K562 (cell line): ENCODE measurements at regions not wholly inside any gene's neighbourhood (a gene's known extent, or its start where the extent isn't known, plus 50 kb on each side); places are given as distances from the start of the nearest gene placed in this dataset.

ENCODE experiments used
- ATAC-seq: fragments of 200-7000 bp; cut with Tn5 transposase; 3 replicates; pipeline ENCODE4 v1.9.1; 2020; ENCODE audit warnings: moderate library complexity
- BruUV-seq: library from RNA; stranded (reverse); fragments of 400-500 nt; replicated peaks from 2 replicates; lab custom pipeline; 2021; lab: Mats Ljungman, UMichigan
- CTCF ChIA-PET: fragments of 300-600 bp; formaldehyde crosslinking; extraction: SDS; loops from one replicate; lab custom pipeline; 2021; ENCODE audit warnings: low intra/inter-chr PET ratio; lab: Yijun Ruan, JAX
- POLR2A ChIA-PET: fragments of 300-600, 350-650 bp; sonication (Branson Sonifier 250); formaldehyde crosslinking; extraction: SDS; loops from one replicate; lab custom pipeline; 2021; ENCODE audit warnings: antibody characterized with exemption, inconsistent platforms; lab: Yijun Ruan, JAX
- DNase-seq, 4 experiments: peaks; one replicate each; pipeline versions ENCODE4 v3.0.0 to v3.0.0-alpha.2; 2011 to 2018; ENCODE audit warnings: low spot score in 3 of 4, mixed read lengths in 3 of 4; ENCODE audit errors: extremely low read depth in 1 of 4
- FAIRE-seq: peaks from 2 replicates; lab custom pipeline; 2011; peaks lifted over from hg19 to GRCh38; lab: Jason Lieb, UNC
- H2AFZ ChIP-seq: 2 replicates; pipeline ENCODE4 v1.6.0; 2011; ENCODE audit warnings: low read depth, low read length, control low read depth, inconsistent platforms
- H3K27ac ChIP-seq: fragments of 200-600 bp; 3 replicates; pipeline ENCODE4 v1.8.0; 2011; ENCODE audit warnings: low read depth, mild to moderate bottlenecking, control low read depth, inconsistent platforms, low read length, moderate library complexity, mixed read lengths; ENCODE audit errors: extremely low read depth
- H3K27me3 ChIP-seq, 2 experiments: fragments of 300-600 bp in 1 of 2; 2 replicates in 1 of 2; 3 replicates in 1 of 2; pipeline versions ENCODE4 v1.6.0 to v1.8.0; 2011; ENCODE audit warnings: inconsistent platforms in 2 of 2, low read length in 2 of 2, mild to moderate bottlenecking in 1 of 2, mixed read lengths in 1 of 2, moderate library complexity in 1 of 2; ENCODE audit not compliant: control insufficient read depth in 2 of 2, insufficient read depth in 2 of 2
- H3K36me3 ChIP-seq: fragments of 300-600 bp; 3 replicates; pipeline ENCODE4 v1.8.0; 2011; ENCODE audit warnings: mild to moderate bottlenecking, low read length, inconsistent platforms; ENCODE audit not compliant: control insufficient read depth, insufficient read depth
- H3K4me1 ChIP-seq, 2 experiments: fragments of 200-600 bp in 1 of 2; replicated peaks in 1 of 2; 2 replicates in 1 of 2; 3 replicates in 1 of 2; pipeline versions ENCODE4 v1.5.1 to v1.8.0; 2011; ENCODE audit warnings: inconsistent platforms in 2 of 2, low read length in 2 of 2, mild to moderate bottlenecking in 1 of 2, mixed read lengths in 1 of 2, moderate library complexity in 1 of 2; ENCODE audit not compliant: control insufficient read depth in 2 of 2, insufficient read depth in 2 of 2
- H3K4me2 ChIP-seq: 2 replicates; pipeline ENCODE4 v1.6.1; 2011; ENCODE audit warnings: low read length, control low read depth, inconsistent platforms, mixed read lengths; ENCODE audit not compliant: insufficient read depth
- H3K4me3 ChIP-seq: fragments of 200-600 bp; sonication (generic), shearing (Covaris generic); 2 replicates; pipeline ENCODE4 v1.5.1; 2016; ENCODE audit warnings: control low read depth, inconsistent platforms
- H3K79me2 ChIP-seq: fragments of 200-600 bp; 3 replicates; pipeline ENCODE4 v1.8.0; 2011; ENCODE audit warnings: low read length, inconsistent platforms; ENCODE audit not compliant: control insufficient read depth, insufficient read depth
- H3K9ac ChIP-seq, 2 experiments: 2 replicates each; pipeline versions ENCODE4 v1.6.0 to v1.6.1; 2011; ENCODE audit warnings: low read depth in 2 of 2, low read length in 2 of 2, control low read depth in 1 of 2, inconsistent platforms in 1 of 2, mild to moderate bottlenecking in 1 of 2, mixed read lengths in 1 of 2; ENCODE audit not compliant: insufficient read depth in 1 of 2
- H3K9me1 ChIP-seq: one replicate; pipeline ENCODE4 v1.6.0; 2011; ENCODE audit warnings: inconsistent platforms, mild to moderate bottlenecking, low read length, moderate library complexity; ENCODE audit not compliant: control insufficient read depth, insufficient read depth
- H3K9me3 ChIP-seq: replicated peaks from 2 replicates; pipeline ENCODE4 v1.5.1; 2011; ENCODE audit warnings: low read depth, low read length, inconsistent platforms; ENCODE audit not compliant: control insufficient read depth, insufficient read depth
- H4K20me1 ChIP-seq: replicated peaks from 2 replicates; pipeline ENCODE4 v1.6.1; 2011; ENCODE audit warnings: low read length, inconsistent platforms, mixed read lengths; ENCODE audit not compliant: control insufficient read depth, insufficient read depth
- CEBPB ChIP-seq: fragments of 450-650 bp; IDR thresholded peaks from 2 replicates; pipeline ENCODE4 v1.6.1; 2016; ENCODE audit warnings: missing genetic modification characterization, missing compliant biosample characterization
- FOXJ3 ChIP-seq: sonication (generic); formaldehyde crosslinking; IDR thresholded peaks from 2 replicates; pipeline ENCODE4 v1.4.0; 2020; ENCODE audit warnings: mild to moderate bottlenecking, missing genetic modification reagents
- IRF2 ChIP-seq: sonication (generic); formaldehyde crosslinking; IDR thresholded peaks from 2 replicates; pipeline ENCODE4 v1.8.1; 2022; ENCODE audit warnings: mild to moderate bottlenecking, missing genetic modification reagents
- MED1 ChIP-seq: sonication (generic); formaldehyde crosslinking; IDR thresholded peaks from 2 replicates; pipeline ENCODE4 v1.8.1; 2023; ENCODE audit warnings: missing genetic modification reagents, borderline replicate concordance
- MTA2 ChIP-seq: fragments of 450-650 bp; IDR thresholded peaks from 2 replicates; pipeline ENCODE4 v1.6.1; 2016; ENCODE audit warnings: low read depth
- NFIC ChIP-seq: fragments of 450-650 bp; IDR thresholded peaks from 2 replicates; pipeline ENCODE4 v1.6.1; 2017; ENCODE audit warnings: mild to moderate bottlenecking, inconsistent platforms
- NR2C1 ChIP-seq, 2 experiments: fragments of 450-650 bp; IDR thresholded peaks; 2 replicates each; pipeline ENCODE4 v1.6.1; 2017; ENCODE audit warnings: mild to moderate bottlenecking in 2 of 2, antibody characterized with exemption in 1 of 2, inconsistent platforms in 1 of 2, missing compliant biosample characterization in 1 of 2, missing genetic modification characterization in 1 of 2
- SMAD3 ChIP-seq: fragments of 450-650 bp; formaldehyde crosslinking; conservative IDR thresholded peaks from 2 replicates; pipeline ENCODE4 v1.4.0; 2020; ENCODE audit warnings: mild to moderate bottlenecking
- SMC3 ChIP-seq: conservative IDR thresholded peaks from 2 replicates; pipeline ENCODE4 v1.6.1; 2011; ENCODE audit warnings: low read depth, low read length, improper control_type of control experiment; ENCODE audit not compliant: insufficient read depth
- SRSF1 ChIP-seq: fragments of 200-400 bp; formaldehyde crosslinking; IDR thresholded peaks from 2 replicates; pipeline ENCODE4 v1.6.1; 2017; ENCODE audit warnings: mild to moderate bottlenecking, low read depth, low read length, moderate library complexity
- TEAD1 ChIP-seq, 2 experiments: fragments of 450-650 bp in 1 of 2; sonication (generic) in 1 of 2; formaldehyde crosslinking; IDR thresholded peaks; 2 replicates each; pipeline versions ENCODE4 v1.4.0 to v1.8.0; 2020 to 2022; ENCODE audit warnings: mild to moderate bottlenecking in 2 of 2, missing genetic modification reagents in 1 of 2
- U2AF2 ChIP-seq: fragments of 200-400 bp; formaldehyde crosslinking; optimal IDR thresholded peaks from 2 replicates; pipeline ENCODE3; 2017; ENCODE audit warnings: low read depth, mild to moderate bottlenecking, low read length
- ZFX ChIP-seq: sonication (generic); formaldehyde crosslinking; IDR thresholded peaks from 2 replicates; pipeline ENCODE4 v1.8.0; 2022; ENCODE audit warnings: mild to moderate bottlenecking, missing genetic modification reagents, moderate library complexity
- ZNF696 ChIP-seq: fragments of 250-450 bp; sonication (Bioruptor Pico); conservative IDR thresholded peaks from 2 replicates; pipeline ENCODE4 v1.4.0; 2020; ENCODE audit warnings: mild to moderate bottlenecking, moderate library complexity
- ZNF830 ChIP-seq: fragments of 250-450 bp; sonication (Bioruptor Pico); IDR thresholded peaks from 2 replicates; pipeline ENCODE4 v1.5.0; 2021; ENCODE audit warnings: mild to moderate bottlenecking
- WGBS: fragments of 100-300 bp; shearing (Covaris generic); methylation state at CpG from one replicate; pipeline ENCODE4 v1.1.6; 2016; ENCODE audit warnings: low coverage, mixed read lengths; ENCODE audit not compliant: insufficient coverage; ENCODE audit errors: missing lambda C conversion rate; 5-methylcytosine and 5-hydroxymethylcytosine counted together
- in situ Hi-C: fragments of 300-500 bp; cut with MboI; formaldehyde crosslinking; loops from 4 replicates; pipeline ENCODE4 v1.15.0; 2018; ENCODE audit warnings: inconsistent platforms, mixed read lengths
- intact Hi-C: fragments of 100-400 bp; cut with micrococcal nuclease; formaldehyde crosslinking; loops from 2 replicates; pipeline ENCODE4 v1.14.2; 2022
- TF ChIP-seq, protein P1 (sequence below): fragments of 250-450 bp; sonication (Bioruptor Pico); IDR thresholded peaks from 2 replicates; pipeline ENCODE4 v1.9.0; 2021; ENCODE audit warnings: mild to moderate bottlenecking, inconsistent platforms
- TF ChIP-seq, protein P2 (sequence below): fragments of 450-650 bp; IDR thresholded peaks from 2 replicates; pipeline ENCODE4 v1.6.1; 2014; ENCODE audit warnings: low read depth, mild to moderate bottlenecking, moderate library complexity, borderline replicate concordance
- TF ChIP-seq, protein P3 (sequence below), 2 experiments: fragments of 450-650 bp; IDR thresholded peaks; 2 replicates each; pipeline ENCODE4 v1.6.1; 2016

DNA sequence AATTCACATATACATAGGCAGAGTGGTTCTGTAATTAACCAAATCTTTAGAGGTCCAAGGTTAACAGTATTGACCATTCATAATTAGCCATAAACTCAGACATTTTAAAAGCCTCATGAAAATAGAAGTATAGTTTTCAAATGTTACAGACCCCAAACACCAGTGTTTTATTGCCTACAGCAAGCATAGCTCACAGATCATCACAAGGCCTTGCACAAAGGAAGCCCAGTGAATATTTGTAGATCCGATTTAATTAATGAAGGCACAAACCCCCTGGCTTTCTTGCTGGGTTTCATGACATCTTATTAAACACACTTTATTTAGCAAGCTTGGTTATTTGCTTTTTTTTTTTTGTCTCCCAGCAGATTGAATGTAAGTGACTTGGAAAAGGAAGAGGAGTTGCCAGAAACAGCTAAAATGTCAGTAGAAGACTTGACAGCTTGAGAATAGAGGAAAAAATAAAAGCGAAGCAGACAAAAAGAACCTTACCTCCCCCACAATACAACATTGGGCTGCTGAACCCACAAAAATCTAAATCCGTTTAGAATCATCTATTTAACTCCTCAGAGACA lies 283.9 kb upstream of the TNC start:
- no TSS peak for BruUV-seq
- no peaks in the 10 kb centered on the region for H3K79me2 ChIP-seq
- ChIA-PET POLR2A (no interaction called here), CTCF (no interaction called here)
- H3K4me1 ChIP-seq, result no peaks in the 10 kb centered on the region
- no peak overlapping the region for H3K9ac ChIP-seq
- intact Hi-C loops (no loop called here), in situ Hi-C loops (no loop called here)
- ATAC-seq (no peak), DNase-seq (no peak), FAIRE-seq (no peak)
- H4K20me1 ChIP-seq, result no peaks in the 10 kb centered on the region
- no peak overlapping the region for H3K27ac ChIP-seq
- H3K9me3 ChIP-seq, result no peaks in the 10 kb centered on the region
- H3K27me3 ChIP-seq, result no peaks in the 10 kb centered on the region
- H2AFZ ChIP-seq, result no peak overlapping the region
- no peaks in the 10 kb centered on the region for H3K36me3 ChIP-seq
- no peaks in the 10 kb centered on the region for H3K9me1 ChIP-seq
- 0% methylated on average over 3 of the region's 3 CpGs for WGBS
- H3K4me3 ChIP-seq, result no peak overlapping the region
- TF ChIP-seq CEBPB (tag), result no peak
- no peak for TF ChIP-seq ZFX
- TF ChIP-seq IRF2, result no peak
- no peak for TF ChIP-seq SRSF1
- TF ChIP-seq SMC3, result no peak
- TF ChIP-seq, protein P1, sequence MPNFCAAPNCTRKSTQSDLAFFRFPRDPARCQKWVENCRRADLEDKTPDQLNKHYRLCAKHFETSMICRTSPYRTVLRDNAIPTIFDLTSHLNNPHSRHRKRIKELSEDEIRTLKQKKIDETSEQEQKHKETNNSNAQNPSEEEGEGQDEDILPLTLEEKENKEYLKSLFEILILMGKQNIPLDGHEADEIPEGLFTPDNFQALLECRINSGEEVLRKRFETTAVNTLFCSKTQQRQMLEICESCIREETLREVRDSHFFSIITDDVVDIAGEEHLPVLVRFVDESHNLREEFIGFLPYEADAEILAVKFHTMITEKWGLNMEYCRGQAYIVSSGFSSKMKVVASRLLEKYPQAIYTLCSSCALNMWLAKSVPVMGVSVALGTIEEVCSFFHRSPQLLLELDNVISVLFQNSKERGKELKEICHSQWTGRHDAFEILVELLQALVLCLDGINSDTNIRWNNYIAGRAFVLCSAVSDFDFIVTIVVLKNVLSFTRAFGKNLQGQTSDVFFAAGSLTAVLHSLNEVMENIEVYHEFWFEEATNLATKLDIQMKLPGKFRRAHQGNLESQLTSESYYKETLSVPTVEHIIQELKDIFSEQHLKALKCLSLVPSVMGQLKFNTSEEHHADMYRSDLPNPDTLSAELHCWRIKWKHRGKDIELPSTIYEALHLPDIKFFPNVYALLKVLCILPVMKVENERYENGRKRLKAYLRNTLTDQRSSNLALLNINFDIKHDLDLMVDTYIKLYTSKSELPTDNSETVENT (CRISPR knock-in tag), result no peak
- no peak for TF ChIP-seq FOXJ3 (CRISPR knock-in tag)
- TF ChIP-seq MED1, result no peak
- no peak for TF ChIP-seq U2AF2
- TF ChIP-seq, protein P2, sequence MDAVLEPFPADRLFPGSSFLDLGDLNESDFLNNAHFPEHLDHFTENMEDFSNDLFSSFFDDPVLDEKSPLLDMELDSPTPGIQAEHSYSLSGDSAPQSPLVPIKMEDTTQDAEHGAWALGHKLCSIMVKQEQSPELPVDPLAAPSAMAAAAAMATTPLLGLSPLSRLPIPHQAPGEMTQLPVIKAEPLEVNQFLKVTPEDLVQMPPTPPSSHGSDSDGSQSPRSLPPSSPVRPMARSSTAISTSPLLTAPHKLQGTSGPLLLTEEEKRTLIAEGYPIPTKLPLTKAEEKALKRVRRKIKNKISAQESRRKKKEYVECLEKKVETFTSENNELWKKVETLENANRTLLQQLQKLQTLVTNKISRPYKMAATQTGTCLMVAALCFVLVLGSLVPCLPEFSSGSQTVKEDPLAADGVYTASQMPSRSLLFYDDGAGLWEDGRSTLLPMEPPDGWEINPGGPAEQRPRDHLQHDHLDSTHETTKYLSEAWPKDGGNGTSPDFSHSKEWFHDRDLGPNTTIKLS, result no peak
- no peak for TF ChIP-seq NR2C1 (IDR thresholded peaks at IDR 0.05)
- TF ChIP-seq NR2C1 (tag; IDR thresholded peaks at IDR 0.05), result no peak
- no peak for TF ChIP-seq MTA2
- TF ChIP-seq TEAD1 (CRISPR knock-in tag; IDR thresholded peaks at IDR 0.05), result no peak
- TF ChIP-seq ZNF696, result no peak
- TF ChIP-seq, protein P3, sequence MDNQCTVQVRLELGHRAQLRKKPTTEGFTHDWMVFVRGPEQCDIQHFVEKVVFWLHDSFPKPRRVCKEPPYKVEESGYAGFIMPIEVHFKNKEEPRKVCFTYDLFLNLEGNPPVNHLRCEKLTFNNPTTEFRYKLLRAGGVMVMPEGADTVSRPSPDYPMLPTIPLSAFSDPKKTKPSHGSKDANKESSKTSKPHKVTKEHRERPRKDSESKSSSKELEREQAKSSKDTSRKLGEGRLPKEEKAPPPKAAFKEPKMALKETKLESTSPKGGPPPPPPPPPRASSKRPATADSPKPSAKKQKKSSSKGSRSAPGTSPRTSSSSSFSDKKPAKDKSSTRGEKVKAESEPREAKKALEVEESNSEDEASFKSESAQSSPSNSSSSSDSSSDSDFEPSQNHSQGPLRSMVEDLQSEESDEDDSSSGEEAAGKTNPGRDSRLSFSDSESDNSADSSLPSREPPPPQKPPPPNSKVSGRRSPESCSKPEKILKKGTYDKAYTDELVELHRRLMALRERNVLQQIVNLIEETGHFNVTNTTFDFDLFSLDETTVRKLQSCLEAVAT (IDR thresholded peaks at IDR 0.05), result no peak
- TF ChIP-seq SMAD3 (CRISPR knock-in tag), result no peak
- no peak for TF ChIP-seq NFIC
- no peak for TF ChIP-seq ZNF830 (CRISPR knock-in tag)
- H3K4me2 ChIP-seq, result no peak overlapping the region
